ENCODE measurements at regions not wholly inside any gene's neighbourhood (a gene's known extent, or its start where the extent isn't known, plus 50 kb on each side); places are given as distances from the start of the nearest gene placed in this dataset.
"Not testable (repeated sequence)": the region's sequence is repeated elsewhere in the genome, so short reads cannot be mapped to it uniquely, and the experiment has no call there.

GRCh38 chrX:120732879-120733278 is 103.0 kb upstream of the C1GALT1C1 start:
- no peak for DNase-seq (ENCODE audit: low read depth in 2 of 2)
- no peak for TF ChIP-seq CTCF (IDR thresholded peaks at IDR 0.05; ENCODE audit: low read depth, low read length)

GRCh38 chrX:120732461-120732860 is 102.6 kb upstream of the C1GALT1C1 start:
- H3K4me3 ChIP-seq (replicated peaks in 1 of 2; ENCODE audit: low read depth in 2 of 2, low read length in 2 of 2): no peak overlapping the region
- peak in 1 of 2 donors; percentile 42 for DNase-seq (ENCODE audit: low read depth in 2 of 2)
- TF ChIP-seq CTCF (IDR thresholded peaks at IDR 0.05; ENCODE audit: low read depth, low read length): no peak

More at GRCh38 chrX:120732879-120733278, 103.0 kb upstream of the C1GALT1C1 start:
- no peak overlapping the region for H3K4me3 ChIP-seq (replicated peaks in 1 of 2; ENCODE audit: low read depth in 2 of 2, low read length in 2 of 2)

- no peak for TF ChIP-seq CTCF (IDR thresholded peaks at IDR 0.05; ENCODE audit: low read depth, low read length)
- no peak overlapping the region for H3K4me3 ChIP-seq (replicated peaks in 1 of 2; ENCODE audit: low read depth in 2 of 2, low read length in 2 of 2)
- DNase-seq (ENCODE audit: low read depth in 2 of 2): peak in 1 of 2 donors; percentile 5
Measured at GRCh38 chrX:120731386-120731785, 101.5 kb upstream of the C1GALT1C1 start.

- not testable (repeated sequence) for H3K4me3 ChIP-seq (replicated peaks in 1 of 2; ENCODE audit: low read depth in 2 of 2, low read length in 2 of 2); DNase-seq (ENCODE audit: low read depth in 2 of 2)
Measured at GRCh38 chrX:120729506-120730255, 99.8 kb upstream of the C1GALT1C1 start.

- DNase-seq (ENCODE audit: low read depth in 2 of 2): peak in 1 of 2 donors; percentile 56
- TF ChIP-seq CTCF (IDR thresholded peaks at IDR 0.05; ENCODE audit: low read depth, low read length): no peak
- no peak overlapping the region for H3K4me3 ChIP-seq (replicated peaks in 1 of 2; ENCODE audit: low read depth in 2 of 2, low read length in 2 of 2)
Measured at GRCh38 chrX:120727911-120728310, 98.1 kb upstream of the C1GALT1C1 start.

- no peak overlapping the region for H3K4me3 ChIP-seq (replicated peaks in 1 of 2; ENCODE audit: low read depth in 2 of 2, low read length in 2 of 2)
- no peak for TF ChIP-seq CTCF (IDR thresholded peaks at IDR 0.05; ENCODE audit: low read depth, low read length)
- DNase-seq (ENCODE audit: low read depth in 2 of 2): no peak
Measured at GRCh38 chrX:120727452-120727851, 97.6 kb upstream of the C1GALT1C1 start.

- no peak for TF ChIP-seq CTCF (IDR thresholded peaks at IDR 0.05; ENCODE audit: low read depth, low read length)
- no peak overlapping the region for H3K4me3 ChIP-seq (replicated peaks in 1 of 2; ENCODE audit: low read depth in 2 of 2, low read length in 2 of 2)
- DNase-seq (ENCODE audit: low read depth in 2 of 2): no peak
Measured at GRCh38 chrX:120726294-120726693, 96.4 kb upstream of the C1GALT1C1 start.
